ENCODE measurements at regions not wholly inside any gene's neighbourhood (a gene's known extent, or its start where the extent isn't known, plus 50 kb on each side); places are given as distances from the start of the nearest gene placed in this dataset.

DNA sequence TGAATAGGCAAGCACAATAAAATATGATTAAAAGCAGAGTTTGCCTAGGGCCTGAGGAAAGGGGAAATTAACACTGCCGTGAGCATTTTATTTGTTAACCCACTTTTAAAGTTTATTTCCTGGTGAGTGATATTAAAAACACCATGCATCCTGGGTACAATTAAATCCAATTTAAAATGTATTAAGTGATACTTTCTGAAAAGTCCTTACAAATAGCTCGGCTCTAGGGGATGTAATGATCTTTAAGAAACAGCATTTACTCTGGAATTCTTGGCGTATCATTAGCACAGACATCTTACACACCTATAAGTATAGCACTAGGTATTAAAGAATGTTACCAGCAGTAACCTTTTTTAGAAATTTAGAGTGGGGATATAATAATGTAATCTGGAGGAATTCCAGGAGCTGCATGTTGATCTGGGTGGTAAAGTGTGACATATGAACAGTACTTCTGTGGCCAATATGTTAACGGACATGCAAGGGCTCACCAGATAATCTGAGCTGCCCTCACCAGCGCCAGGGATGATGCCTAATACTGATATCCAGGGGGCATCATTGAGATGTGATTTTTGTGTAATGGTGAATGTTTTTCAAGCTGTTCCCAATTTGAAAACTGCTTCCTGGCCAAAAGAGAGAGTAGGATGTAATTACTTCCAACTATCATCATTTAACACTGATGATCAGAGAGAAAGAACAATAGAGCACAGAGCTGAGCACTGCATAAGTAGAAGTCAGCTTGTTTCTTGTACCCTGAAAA lies 235.9 kb downstream of the DSEL start:
- TF ChIP-seq, protein P1, sequence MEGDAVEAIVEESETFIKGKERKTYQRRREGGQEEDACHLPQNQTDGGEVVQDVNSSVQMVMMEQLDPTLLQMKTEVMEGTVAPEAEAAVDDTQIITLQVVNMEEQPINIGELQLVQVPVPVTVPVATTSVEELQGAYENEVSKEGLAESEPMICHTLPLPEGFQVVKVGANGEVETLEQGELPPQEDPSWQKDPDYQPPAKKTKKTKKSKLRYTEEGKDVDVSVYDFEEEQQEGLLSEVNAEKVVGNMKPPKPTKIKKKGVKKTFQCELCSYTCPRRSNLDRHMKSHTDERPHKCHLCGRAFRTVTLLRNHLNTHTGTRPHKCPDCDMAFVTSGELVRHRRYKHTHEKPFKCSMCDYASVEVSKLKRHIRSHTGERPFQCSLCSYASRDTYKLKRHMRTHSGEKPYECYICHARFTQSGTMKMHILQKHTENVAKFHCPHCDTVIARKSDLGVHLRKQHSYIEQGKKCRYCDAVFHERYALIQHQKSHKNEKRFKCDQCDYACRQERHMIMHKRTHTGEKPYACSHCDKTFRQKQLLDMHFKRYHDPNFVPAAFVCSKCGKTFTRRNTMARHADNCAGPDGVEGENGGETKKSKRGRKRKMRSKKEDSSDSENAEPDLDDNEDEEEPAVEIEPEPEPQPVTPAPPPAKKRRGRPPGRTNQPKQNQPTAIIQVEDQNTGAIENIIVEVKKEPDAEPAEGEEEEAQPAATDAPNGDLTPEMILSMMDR (IDR thresholded peaks at IDR 0.05): no peak
- TF ChIP-seq ZFX (IDR thresholded peaks at IDR 0.05; ENCODE audit: borderline replicate concordance): no peak

Measured in 22Rv1 (cell line).